ENCODE measurements at regions not wholly inside any gene's neighbourhood (a gene's known extent, or its start where the extent isn't known, plus 50 kb on each side); places are given as distances from the start of the nearest gene placed in this dataset.

DNA sequence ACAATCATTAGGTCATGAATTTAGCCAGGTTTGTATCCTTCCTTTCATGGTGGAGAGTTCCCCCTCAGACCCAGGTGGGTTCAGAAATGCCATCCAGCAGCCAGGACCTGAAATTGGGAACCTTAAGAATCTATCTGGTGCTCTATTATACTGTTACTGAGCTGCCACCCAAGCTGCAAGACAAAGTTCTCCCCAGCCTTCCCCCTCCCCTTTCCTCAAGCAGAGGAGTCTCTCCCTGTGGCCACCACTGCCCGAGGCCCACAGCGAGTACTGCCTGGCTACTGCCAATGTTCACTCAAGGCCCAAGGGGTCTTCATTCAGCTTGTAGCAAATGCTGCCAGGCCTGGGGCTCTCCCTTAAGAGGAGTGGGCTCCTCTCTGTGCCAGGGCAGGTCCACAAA, 133.8 kb downstream of the TMEM38B start:
- TF ChIP-seq MAX (IDR thresholded peaks at IDR 0.05; ENCODE audit: insufficient read depth, insufficient read length) (no peak), MYC (IDR thresholded peaks at IDR 0.05; ENCODE audit: low read depth, low read length) (no peak), JUN (IDR thresholded peaks at IDR 0.05; ENCODE audit: borderline replicate concordance, insufficient read depth, insufficient read length, low read depth) (no peak), POLR2AphosphoS5 (IDR thresholded peaks at IDR 0.05; ENCODE audit: insufficient read depth, low read depth, low read length) (no peak)
- TF ChIP-seq, protein P1, sequence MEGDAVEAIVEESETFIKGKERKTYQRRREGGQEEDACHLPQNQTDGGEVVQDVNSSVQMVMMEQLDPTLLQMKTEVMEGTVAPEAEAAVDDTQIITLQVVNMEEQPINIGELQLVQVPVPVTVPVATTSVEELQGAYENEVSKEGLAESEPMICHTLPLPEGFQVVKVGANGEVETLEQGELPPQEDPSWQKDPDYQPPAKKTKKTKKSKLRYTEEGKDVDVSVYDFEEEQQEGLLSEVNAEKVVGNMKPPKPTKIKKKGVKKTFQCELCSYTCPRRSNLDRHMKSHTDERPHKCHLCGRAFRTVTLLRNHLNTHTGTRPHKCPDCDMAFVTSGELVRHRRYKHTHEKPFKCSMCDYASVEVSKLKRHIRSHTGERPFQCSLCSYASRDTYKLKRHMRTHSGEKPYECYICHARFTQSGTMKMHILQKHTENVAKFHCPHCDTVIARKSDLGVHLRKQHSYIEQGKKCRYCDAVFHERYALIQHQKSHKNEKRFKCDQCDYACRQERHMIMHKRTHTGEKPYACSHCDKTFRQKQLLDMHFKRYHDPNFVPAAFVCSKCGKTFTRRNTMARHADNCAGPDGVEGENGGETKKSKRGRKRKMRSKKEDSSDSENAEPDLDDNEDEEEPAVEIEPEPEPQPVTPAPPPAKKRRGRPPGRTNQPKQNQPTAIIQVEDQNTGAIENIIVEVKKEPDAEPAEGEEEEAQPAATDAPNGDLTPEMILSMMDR (IDR thresholded peaks at IDR 0.05; ENCODE audit: extremely low read depth in 1 of 2, insufficient read depth in 1 of 2, low read depth in 1 of 2, low read length in 2 of 2): no peak
